ENCODE measurements at regions not wholly inside any gene's neighbourhood (a gene's known extent, or its start where the extent isn't known, plus 50 kb on each side); places are given as distances from the start of the nearest gene placed in this dataset.

- no peak for DNase-seq
Observed at GRCh38 chr6:120211955-120212792, 862.6 kb upstream of the MAN1A1 start.

- no peak for DNase-seq
Observed at GRCh38 chr6:120202878-120203277, 853.3 kb upstream of the MAN1A1 start.

GRCh38 chr6:120200853-120201252 is 851.3 kb upstream of the MAN1A1 start:
- DNase-seq, result no peak

GRCh38 chr6:120198033-120198432 is 848.5 kb upstream of the MAN1A1 start:
- DNase-seq, result no peak

GRCh38 chr6:120186080-120186479 is 836.5 kb upstream of the MAN1A1 start:
- DNase-seq, result no peak

- no peak for DNase-seq
Observed at GRCh38 chr6:120173250-120173649, 823.7 kb upstream of the MAN1A1 start.

- DNase-seq, result no peak
Observed at GRCh38 chr6:120164531-120164930, 815.0 kb upstream of the MAN1A1 start.

GRCh38 chr6:120157873-120158272 is 808.3 kb upstream of the MAN1A1 start:
- no peak for DNase-seq

GRCh38 chr6:120147071-120147871 is 797.7 kb upstream of the MAN1A1 start:
- no peak for DNase-seq

GRCh38 chr6:120141601-120142000 is 792.0 kb upstream of the MAN1A1 start:
- DNase-seq, result no peak

GRCh38 chr6:120137492-120137891 is 787.9 kb upstream of the MAN1A1 start:
- no peak for DNase-seq

- DNase-seq, result no peak
Observed at GRCh38 chr6:120129228-120129627, 779.7 kb upstream of the MAN1A1 start.

GRCh38 chr6:120122401-120122800 is 772.8 kb upstream of the MAN1A1 start:
- no peak for DNase-seq

- no peak for DNase-seq
Observed at GRCh38 chr6:120116343-120116742, 766.8 kb upstream of the MAN1A1 start.

GRCh38 chr6:120112980-120113379 is 763.4 kb upstream of the MAN1A1 start:
- DNase-seq, result no peak

GRCh38 chr6:120111001-120111400 is 761.4 kb upstream of the MAN1A1 start:
- no peak for DNase-seq

GRCh38 chr6:120108061-120108795 is 758.7 kb upstream of the MAN1A1 start:
- no peak for DNase-seq

GRCh38 chr6:120103618-120104017 is 754.1 kb upstream of the MAN1A1 start:
- DNase-seq, result no peak

- DNase-seq, result no peak
Observed at GRCh38 chr6:120096696-120097260, 747.2 kb upstream of the MAN1A1 start.

GRCh38 chr6:120083186-120083585 is 733.6 kb upstream of the MAN1A1 start:
- no peak for DNase-seq

- no peak for DNase-seq
Observed at GRCh38 chr6:120077489-120077888, 727.9 kb upstream of the MAN1A1 start.

GRCh38 chr6:120058410-120058809 is 708.8 kb upstream of the MAN1A1 start:
- no peak for DNase-seq

GRCh38 chr6:120056085-120056484 is 706.5 kb upstream of the MAN1A1 start:
- no peak for DNase-seq
